Kidney tubule cell (primary cell): ENCODE measurements at regions not wholly inside any gene's neighbourhood (a gene's known extent, or its start where the extent isn't known, plus 50 kb on each side); places are given as distances from the start of the nearest gene placed in this dataset.

Source experiments
- DNase-seq: peaks from one replicate; pipeline ENCODE4 v3.0.0-alpha.2; 2018; ENCODE audit warnings: low spot score

- DNase-seq, result no peak
Observed at GRCh38 chr16:35170610-35171009, 1711.2 kb downstream of the TP53TG3F start.

- DNase-seq, result no peak
Observed at GRCh38 chr16:35171106-35171505, 1711.7 kb downstream of the TP53TG3F start.

DNA sequence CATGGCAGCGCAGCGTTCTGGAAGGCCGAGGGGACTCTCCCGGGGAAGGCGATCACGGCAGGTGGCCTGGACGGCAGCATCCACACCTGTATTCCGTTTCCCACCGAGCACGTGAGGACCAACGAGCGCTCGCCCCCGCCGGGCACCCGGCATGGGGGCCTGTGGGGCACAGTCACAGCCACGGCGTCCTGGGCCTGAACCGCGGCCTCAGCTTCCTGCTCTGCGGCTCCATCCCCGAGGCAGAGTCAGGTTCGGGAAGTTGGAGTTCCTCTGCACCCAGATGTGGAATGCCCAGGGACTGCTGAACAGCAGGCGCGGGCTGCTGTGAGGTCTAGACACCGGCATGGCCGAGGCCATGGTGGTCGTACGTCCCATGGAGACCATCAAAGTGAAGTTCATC is 1713.9 kb downstream of the TP53TG3F start:
- no peak for DNase-seq

- no peak for DNase-seq
Observed at GRCh38 chr16:35174016-35174415, 1714.6 kb downstream of the TP53TG3F start.

- DNase-seq, result no peak
Observed at GRCh38 chr16:35176449-35176848, 1717.0 kb downstream of the TP53TG3F start.

GRCh38 chr16:35177851-35178250 is 1718.4 kb downstream of the TP53TG3F start:
- no peak for DNase-seq

DNA sequence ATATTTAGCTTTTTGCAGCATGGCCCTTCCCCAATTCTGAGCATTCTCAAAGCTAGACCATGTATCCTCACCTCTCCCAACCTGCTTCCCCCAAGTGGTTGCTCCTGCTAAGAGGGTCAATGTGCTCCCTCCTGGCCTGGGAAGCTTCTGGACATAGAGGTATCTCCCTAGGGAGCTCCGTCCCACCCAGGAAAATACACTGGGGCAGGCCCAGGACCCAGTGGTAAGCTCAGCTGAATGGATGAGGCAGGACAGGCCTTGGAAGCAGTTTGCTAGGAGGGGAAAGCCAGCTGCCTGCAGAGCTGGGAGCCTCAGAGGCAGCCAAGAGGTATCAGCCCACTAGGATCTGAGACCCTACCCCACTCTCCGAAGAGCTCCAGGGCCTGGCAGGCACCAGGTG is 1721.6 kb downstream of the TP53TG3F start:
- no peak for DNase-seq

GRCh38 chr16:35181422-35182030 is 1722.1 kb downstream of the TP53TG3F start:
- DNase-seq, result no peak

GRCh38 chr16:35182043-35182677 is 1722.7 kb downstream of the TP53TG3F start:
- no peak for DNase-seq

DNA sequence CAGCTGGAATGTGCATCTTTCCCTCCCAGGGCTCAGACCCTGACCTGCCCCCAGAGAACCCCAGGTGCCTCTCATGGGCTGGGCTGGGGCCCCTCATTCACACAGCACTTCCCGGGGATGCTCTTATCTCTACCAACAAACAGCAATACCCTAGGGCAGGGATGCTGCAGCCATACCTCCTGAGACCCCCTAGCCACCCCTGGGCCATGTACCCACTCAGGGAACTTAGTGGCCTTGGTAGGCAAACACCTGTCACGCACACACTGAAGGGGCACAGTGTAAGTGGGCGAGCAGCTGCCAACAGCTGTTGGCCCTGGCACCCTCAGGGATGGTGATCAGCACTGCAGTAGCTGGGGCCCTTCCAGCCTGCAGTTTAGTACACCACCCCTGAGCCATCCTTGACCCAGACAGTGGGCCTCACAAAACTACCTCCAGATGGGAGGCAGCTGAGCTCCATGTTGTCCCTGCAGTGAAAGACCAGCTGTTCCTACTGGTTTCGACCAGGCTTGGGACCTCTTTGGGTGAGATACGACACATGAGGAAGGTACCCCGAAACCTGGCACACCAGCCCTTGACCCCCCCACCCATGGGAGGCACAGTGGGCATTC is 1723.6 kb downstream of the TP53TG3F start:
- DNase-seq, result no peak

DNA sequence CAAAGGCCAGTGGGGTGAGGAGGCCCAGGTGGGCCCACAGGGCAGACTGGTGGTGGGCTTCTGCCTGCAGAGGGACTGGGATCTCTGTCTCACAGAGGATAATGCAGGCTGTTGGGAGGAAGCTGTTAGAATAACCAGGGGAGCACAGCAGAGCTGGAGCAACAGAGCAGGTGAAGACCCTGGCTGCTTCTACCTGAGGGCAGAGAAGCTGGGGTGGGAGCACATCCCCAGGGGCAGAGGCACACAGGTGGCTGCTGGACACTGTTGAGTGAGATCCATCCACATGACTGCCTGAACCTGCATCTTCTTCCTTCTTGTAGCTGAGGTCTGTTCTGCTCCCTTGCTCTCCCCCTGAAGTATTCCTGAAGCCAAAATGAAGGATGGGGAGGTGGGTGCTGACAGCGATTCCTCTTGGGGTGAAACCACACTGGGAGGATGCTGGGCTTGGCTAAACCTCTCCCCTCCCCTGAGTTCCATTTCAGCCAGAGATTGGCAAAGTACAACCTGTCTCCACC is 1725.0 kb downstream of the TP53TG3F start:
- no peak for DNase-seq

DNA sequence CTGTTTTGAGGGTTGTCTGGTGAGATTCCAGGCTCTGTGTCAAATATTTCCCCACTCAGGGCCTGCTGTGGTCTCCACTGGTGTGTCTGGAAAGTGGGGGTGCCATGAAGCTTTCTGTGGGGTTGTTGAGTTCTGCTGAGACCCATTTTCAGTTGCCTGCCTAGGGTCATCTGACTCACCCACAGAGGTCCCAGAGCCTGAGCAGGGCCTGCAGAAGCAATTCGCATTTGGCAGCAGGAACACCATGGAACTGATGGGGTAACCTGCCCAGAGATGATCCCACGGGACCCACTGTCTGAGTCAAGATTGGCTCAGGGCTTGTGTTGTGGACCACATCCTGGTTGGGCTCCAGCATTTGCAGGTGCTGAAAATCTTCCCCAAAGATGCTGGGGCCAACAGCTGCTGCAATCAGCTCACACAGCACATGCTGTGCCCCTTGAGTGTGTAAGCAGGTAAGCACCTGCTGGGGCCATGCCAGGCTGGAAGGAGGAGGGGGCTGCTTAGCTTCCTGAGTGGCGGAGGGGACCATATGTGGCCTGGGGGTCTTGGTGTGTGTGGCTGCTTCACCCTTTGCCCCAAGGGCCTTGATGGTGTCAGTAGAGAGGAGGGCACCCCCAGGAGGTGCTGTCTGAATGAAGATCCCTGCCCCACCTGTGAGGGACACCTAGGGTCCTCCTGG is 1726.1 kb downstream of the TP53TG3F start:
- no peak for DNase-seq

- no peak for DNase-seq
Observed at GRCh38 chr16:35186045-35186759, 1726.8 kb downstream of the TP53TG3F start.

DNA sequence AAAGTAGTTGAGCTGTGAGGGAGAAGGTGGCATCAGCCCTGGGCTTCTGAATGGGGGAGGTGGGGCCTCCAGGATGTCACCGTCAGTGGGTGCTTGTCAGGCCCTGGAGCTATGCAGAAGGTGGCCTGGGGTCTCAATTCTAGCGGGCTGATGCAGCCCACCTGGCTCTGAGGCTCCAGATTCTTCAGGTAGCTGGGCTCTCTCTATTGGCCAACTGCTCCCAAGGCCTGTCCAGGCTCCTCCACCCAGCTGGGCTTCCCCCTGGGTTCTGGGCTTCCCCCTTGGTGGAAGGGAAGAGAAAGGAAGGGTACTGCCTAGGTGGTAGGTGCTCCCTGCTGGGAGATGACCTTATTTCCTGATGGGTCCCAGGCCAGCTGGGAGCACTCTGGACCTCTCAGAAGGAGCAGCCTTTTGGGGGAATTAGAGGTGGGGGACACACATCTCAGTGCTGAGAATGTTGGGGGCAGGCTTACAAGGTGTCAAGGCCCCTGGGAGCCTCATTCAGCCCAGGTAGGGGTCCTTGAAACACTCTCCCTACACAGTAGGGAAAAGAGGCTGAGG is 1728.3 kb downstream of the TP53TG3F start:
- DNase-seq, result no peak

GRCh38 chr16:35188288-35189155 is 1729.1 kb downstream of the TP53TG3F start:
- DNase-seq, result no peak

- DNase-seq, result no peak
Observed at GRCh38 chr16:35192993-35193392, 1733.6 kb downstream of the TP53TG3F start.

DNA sequence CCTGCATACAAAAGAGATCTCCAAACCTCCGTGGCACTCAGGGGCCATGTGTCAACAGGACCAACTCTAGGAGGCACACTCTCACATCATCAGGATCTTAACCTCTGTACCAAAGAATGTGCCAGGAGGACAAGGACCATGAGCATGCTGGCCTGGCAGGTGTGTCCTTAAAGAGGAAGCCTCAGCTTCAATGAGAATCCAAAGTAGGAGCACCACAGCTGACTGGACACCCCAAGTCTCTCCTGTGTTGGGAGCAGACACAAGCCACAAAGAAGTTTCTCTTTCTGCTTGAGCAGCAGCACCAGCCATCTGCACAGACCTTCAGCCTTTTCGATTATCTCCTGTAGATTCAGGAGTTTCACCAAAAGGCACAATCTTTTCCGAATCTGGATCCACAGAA is 1734.5 kb downstream of the TP53TG3F start:
- DNase-seq, result no peak

DNA sequence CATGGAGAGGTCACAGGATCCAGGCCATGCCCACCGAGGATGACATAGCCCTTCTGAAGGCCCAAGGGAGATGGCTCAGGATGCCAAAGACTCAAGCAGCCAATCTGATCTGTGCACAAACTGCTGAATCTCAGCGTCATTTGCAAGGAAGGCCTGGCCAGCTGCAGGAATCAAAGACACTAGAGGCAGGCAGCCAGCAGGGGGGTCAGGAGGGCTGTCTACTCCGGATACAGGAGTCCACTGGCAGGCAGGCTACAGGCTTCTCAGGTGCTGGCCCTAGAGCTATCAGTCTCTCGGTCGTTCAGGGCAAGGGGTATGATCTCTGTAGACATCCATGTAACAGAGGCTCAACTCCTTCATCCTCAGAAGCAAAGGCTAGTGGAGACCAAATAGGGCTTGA is 1735.3 kb downstream of the TP53TG3F start:
- no peak for DNase-seq

DNA sequence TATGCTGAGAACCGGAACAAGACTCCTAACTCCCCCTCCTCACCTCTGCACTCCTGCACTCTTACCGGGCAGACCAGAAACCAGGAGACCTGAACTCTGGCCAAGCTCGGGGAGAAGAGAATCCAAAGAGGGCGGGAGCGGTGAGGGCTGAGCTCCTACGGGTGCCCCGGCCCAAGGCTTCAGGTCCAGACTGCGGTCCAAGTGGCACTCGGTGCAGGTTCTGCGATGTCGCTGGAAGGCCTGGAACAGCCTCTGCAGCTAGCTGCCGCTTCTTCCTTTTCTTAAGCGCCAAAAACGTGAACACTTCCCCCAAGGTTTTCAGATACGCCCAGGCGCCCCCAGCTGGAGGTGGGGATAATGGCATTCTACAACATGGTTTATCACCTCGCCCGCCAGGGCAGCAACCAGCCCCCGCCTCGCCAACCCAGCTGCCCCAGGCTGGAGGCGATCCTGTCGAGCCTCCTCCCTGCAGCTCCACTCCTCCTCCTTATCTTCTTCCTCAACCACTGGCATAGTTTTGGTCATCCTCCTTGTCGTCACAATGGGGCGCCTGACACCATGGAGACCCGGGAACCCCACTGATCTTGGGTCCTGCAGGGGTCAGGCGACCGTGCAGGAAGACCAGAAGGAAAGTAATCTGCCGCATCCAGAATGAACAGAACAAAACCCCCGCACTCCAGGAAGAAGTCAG is 1735.9 kb downstream of the TP53TG3F start:
- no peak for DNase-seq

DNA sequence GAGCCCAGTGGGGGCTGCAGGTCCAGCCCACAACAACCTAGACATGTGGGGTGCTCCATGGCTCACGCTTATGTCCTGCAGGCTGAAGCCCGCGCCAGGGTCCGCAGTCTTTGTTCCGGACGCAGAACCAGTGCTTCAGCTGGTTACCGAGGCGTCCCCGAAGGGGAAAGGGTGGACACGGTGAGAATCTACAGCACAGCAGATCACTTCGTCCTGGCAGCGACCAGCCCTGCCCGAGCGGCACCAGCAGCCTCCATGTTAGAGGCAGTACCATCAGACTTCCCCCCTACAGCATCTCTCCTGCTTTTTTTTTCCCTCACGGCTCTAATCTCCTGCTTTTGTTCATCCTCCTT is 1736.4 kb downstream of the TP53TG3F start:
- no peak for DNase-seq
